GM19240 (cell line): ENCODE measurements at regions not wholly inside any gene's neighbourhood (a gene's known extent, or its start where the extent isn't known, plus 50 kb on each side); places are given as distances from the start of the nearest gene placed in this dataset.
"Not testable (repeated sequence)": the region's sequence is repeated elsewhere in the genome, so short reads cannot be mapped to it uniquely, and the experiment has no call there.

Experiments used
- DNase-seq: peaks from one replicate; pipeline ENCODE4 v3.0.0; 2011; ENCODE audit warnings: low spot score; ENCODE audit not compliant: insufficient read length

DNA sequence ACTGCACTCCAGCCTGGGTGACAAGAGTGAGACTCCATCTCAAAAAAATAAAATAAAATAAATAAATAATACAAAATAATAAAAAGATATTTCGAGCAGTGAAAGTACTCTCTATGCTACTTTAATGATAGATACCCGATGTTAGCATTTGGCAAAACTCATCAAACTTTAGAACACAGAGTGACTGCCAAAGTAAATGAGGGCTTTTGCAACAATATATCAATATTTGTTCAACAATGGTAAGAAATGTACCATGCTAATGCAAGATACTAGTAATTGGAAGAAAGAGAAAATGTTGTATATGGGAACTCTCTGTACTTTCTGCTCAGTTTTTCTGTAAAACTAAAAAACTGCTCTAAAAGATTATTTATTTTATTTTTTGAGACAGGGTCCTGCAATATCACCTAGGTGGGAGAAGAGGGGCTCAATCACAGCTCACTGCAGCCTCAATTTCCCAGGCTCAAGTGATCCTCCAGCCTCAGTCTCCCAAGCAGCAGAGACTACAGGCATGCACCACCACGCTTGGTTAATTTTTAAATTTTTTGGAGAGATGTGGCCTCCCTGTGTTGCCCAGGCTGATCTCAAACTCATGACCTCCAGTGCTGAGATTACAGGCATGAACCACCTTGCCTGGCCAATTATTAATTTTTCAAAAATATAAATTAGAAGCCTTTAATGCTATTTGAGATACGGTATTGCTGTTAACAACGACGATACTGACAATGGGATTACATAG is 650.5 kb upstream of the NR2F2 start:
- no peak for DNase-seq

DNA sequence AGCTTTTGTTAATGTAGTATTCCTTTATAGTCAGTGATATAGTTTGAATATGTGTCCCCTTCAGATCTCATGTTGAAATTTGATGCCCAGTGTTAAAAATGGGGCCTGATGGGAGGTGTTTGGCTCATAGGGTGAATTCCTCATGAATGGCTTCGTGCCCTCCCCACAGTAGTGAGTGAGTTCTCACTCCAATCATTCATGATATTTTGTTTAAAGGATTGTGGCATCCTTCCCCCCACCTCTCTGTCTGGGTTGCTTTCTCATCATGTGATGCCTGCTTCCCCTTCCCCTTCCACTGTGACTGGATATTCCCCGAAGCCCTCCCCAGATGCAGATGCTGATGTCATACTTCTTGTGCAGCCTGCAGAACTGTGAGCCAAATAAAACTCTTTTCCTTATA is 649.8 kb upstream of the NR2F2 start:
- DNase-seq: no peak

GRCh38 chr15:95681836-95682544 is 648.5 kb upstream of the NR2F2 start:
- DNase-seq: no peak

- no peak for DNase-seq
These were observed 646.4 kb upstream of the NR2F2 start for GRCh38 chr15:95684126-95684525.

DNA sequence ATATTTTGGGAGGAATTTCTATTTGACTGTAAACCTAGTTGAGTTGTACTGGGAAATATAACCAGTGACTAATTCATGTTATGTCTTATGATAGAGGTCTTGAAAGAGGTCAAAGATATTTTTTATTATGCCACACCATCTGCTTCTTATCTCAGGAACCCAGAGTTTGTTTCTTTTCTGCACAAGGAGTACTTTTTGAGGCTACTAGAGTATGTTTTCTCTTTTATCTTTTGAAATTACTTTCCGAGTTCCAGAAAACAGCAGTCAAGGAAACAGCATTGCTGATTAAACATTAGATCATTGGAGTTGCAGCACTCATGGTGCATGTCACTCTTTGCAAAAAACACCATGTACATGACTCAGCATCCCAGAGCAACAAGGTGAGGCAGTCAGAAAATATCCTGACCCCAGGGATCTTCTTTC is 645.8 kb upstream of the NR2F2 start:
- no peak for DNase-seq

DNA sequence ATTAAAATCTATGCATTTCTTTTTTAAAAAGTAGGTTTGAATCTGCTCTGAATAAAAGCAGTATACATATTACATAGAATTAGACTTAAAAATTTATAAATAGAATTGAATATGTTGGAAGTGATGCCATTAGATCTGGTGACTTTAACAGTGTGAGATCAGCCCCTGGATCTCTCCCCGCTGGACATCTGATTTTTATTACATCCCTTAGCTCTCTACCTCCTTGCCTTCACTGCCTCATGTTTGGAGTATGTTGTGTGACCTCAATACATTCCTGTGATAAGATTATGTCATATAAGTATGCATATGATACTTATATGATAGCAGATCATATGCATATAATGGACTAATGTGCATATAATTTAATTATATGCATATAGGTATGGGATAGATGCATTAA is 643.4 kb upstream of the NR2F2 start:
- DNase-seq: no peak

DNA sequence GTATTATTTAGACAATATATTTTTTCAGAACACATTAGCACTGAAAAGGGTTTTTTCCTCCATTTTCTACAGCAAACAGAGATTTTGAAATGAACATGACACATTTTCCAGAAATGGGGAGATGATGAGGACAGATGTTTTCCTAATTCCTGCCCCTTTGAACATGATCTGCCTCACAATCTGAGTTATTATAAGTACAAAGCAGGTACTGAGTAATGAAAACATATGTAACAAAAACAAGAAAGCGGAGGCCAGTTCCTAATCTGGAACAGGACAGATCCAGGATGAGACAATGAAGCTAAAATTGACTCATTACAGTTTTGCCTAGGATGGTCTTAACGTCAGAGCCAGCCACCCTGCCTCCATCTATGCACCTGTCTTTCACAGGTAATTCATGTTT is 642.8 kb upstream of the NR2F2 start:
- no peak for DNase-seq

GRCh38 chr15:95690631-95691340 is 639.7 kb upstream of the NR2F2 start:
- DNase-seq: no peak

- no peak for DNase-seq
These were observed 636.6 kb upstream of the NR2F2 start for GRCh38 chr15:95693917-95694316.

DNA sequence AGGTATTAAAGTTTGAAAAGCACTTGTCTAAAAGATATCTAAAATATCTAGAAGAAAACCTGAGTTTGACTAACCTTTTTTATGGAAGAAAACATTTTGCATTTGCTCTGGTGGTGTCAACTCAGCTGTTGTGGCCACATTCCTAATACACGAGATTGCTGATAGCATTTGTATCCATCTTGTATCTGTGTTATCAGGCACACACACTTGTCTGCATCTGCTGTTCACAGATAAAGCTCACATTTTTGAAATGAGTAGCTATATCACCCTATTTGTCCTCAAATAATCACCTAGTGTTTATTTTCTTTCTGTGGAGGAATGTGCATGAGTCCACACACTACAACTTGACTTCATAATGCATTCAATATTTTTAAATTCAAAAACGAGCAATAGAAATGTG is 632.3 kb upstream of the NR2F2 start:
- DNase-seq: no peak

GRCh38 chr15:95698951-95699350 is 631.5 kb upstream of the NR2F2 start:
- DNase-seq: no peak

DNA sequence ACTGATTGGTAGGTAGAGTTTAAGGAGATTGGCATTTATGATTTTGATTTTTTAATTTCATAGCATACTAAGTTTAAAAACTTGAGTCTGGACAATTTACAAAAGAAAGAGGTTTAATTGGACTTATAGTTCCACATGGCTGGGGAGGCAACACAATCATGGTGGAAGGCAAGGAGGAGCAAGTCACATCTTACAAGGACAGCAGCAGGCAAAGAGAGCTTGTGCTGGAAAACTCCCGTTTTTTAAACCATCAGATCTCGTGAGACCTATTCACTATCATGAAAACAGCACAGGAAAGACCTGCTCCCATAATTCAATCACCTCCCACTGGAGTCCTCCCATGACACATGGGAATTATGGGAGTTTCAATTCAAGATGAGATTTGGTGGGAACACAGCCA is 630.9 kb upstream of the NR2F2 start:
- DNase-seq: no peak

DNA sequence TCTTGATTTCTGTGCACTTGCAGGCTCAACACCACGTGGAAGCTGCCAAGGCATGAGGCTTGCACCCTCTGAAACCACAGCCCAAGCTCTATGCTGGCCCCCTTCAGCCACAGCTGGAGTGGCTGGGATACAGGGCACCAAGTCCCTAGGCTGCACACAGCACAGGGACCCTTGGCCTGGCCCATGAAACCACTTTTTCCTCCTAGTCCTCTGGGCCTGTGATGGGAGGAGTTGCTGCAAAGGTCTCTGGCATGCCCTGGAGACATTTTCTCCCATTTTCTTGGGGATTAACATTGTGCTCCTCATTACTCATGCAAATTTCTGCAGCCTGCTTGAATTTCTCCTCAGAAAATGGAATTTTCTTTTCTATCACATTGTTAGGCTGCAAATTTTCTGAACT is 629.8 kb upstream of the NR2F2 start:
- not testable (repeated sequence) for DNase-seq

DNA sequence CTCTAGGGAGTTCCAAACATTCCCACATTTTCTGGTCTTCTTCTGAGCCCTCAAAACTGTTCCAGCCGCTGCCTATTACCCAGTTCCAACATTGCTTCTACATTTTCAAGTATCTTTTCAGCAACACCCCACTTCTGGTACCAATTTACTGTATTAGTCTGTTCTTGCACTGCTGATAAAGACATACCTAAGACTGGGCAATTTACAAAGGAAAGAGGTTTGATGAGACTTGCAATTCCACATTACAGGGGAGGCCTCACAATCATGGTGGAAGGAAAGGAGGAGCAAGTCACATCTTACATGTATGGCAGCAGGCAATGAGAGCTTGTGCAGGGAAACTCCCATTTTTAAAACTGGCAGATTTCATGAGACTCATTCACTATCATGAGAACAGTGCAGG is 629.1 kb upstream of the NR2F2 start:
- no peak for DNase-seq

- DNase-seq: no peak
These were observed 620.4 kb upstream of the NR2F2 start for GRCh38 chr15:95709959-95710695.

GRCh38 chr15:95712785-95713184 is 617.7 kb upstream of the NR2F2 start:
- DNase-seq: no peak

GRCh38 chr15:95713324-95713723 is 617.2 kb upstream of the NR2F2 start:
- DNase-seq: no peak

GRCh38 chr15:95715116-95715903 is 615.2 kb upstream of the NR2F2 start:
- no peak for DNase-seq

- DNase-seq: no peak
These were observed 614.4 kb upstream of the NR2F2 start for GRCh38 chr15:95715906-95716656.

GRCh38 chr15:95716708-95717107 is 613.8 kb upstream of the NR2F2 start:
- no peak for DNase-seq
